Dendritic cell treated with granulocyte-macrophage colony-stimulating factor and Interleukin-4, amounts not matched to agents 40 ng/mL and 50 ng/mL, for 4 days (primary cell): ENCODE measurements at regions not wholly inside any gene's neighbourhood (a gene's known extent, or its start where the extent isn't known, plus 50 kb on each side); places are given as distances from the start of the nearest gene placed in this dataset.

Experiments used
- H3K27ac Mint-ChIP-seq: one replicate; pipeline ENCODE4 v1.8.0; 2022; ENCODE audit warnings: mild to moderate bottlenecking, mixed read lengths
- H3K27me3 Mint-ChIP-seq: one replicate; pipeline ENCODE4 v1.8.0; 2022; ENCODE audit warnings: mild to moderate bottlenecking, mixed read lengths
- H3K36me3 Mint-ChIP-seq: one replicate; pipeline ENCODE4 v1.8.0; 2022; ENCODE audit warnings: low read depth, mixed read lengths
- H3K4me1 Mint-ChIP-seq: one replicate; pipeline ENCODE4 v1.8.0; 2022; ENCODE audit warnings: low read depth, mixed read lengths
- H3K4me3 Mint-ChIP-seq: one replicate; pipeline ENCODE4 v1.8.0; 2022; ENCODE audit warnings: mild to moderate bottlenecking, moderate library complexity, mixed read lengths
- H3K9me3 Mint-ChIP-seq: one replicate; pipeline ENCODE4 v1.8.0; 2022; ENCODE audit warnings: mixed read lengths
- intact Hi-C: fragments of 100-400 bp; cut with micrococcal nuclease; formaldehyde crosslinking; loops from one replicate; pipeline ENCODE4 v1.15.0; 2022

GRCh38 chr14:22477569-22478194, 111.3 kb downstream of the DAD1 start:
- Mint-ChIP-seq H3K36me3 (no peaks in the 10 kb centered on the region), H3K4me1 (no peaks in the 10 kb centered on the region), H3K9me3 (no peaks in the 10 kb centered on the region), H3K27ac (no peak overlapping the region), H3K4me3 (no peak overlapping the region), H3K27me3 (peaks cover 1% of the 10 kb centered on the region)
- intact Hi-C loops: loop anchor here (5.0 kb wide), 1 partner anchor 160 kb away; no protein-coding TSS in a partner anchor

- Mint-ChIP-seq H3K36me3 (no peaks in the 10 kb centered on the region), H3K4me3 (no peak overlapping the region), H3K27me3 (peaks cover 1% of the 10 kb centered on the region), H3K4me1 (peaks cover 1% of the 10 kb centered on the region), H3K9me3 (no peaks in the 10 kb centered on the region), H3K27ac (no peak overlapping the region)
- intact Hi-C loops: loop anchor here (5.0 kb wide), 1 partner anchor 160 kb away; no protein-coding TSS in a partner anchor
These were observed 112.1 kb downstream of the DAD1 start for GRCh38 chr14:22476887-22477286.

- H3K9me3 Mint-ChIP-seq: no peaks in the 10 kb centered on the region
- H3K4me1 Mint-ChIP-seq: peaks cover 6% of the 10 kb centered on the region
- H3K27ac Mint-ChIP-seq: no peak overlapping the region
- peaks cover 1% of the 10 kb centered on the region for H3K27me3 Mint-ChIP-seq
- H3K36me3 Mint-ChIP-seq: no peaks in the 10 kb centered on the region
- intact Hi-C loops: loop anchor here (5.0 kb wide), 1 partner anchor 159 kb away; no protein-coding TSS in a partner anchor
- no peak overlapping the region for H3K4me3 Mint-ChIP-seq
These were observed 112.8 kb downstream of the DAD1 start for GRCh38 chr14:22476005-22476751.

GRCh38 chr14:22475381-22475780, 113.6 kb downstream of the DAD1 start:
- Mint-ChIP-seq H3K4me1 (peaks cover 6% of the 10 kb centered on the region), H3K4me3 (no peak overlapping the region), H3K27ac (no peak overlapping the region), H3K9me3 (no peaks in the 10 kb centered on the region), H3K36me3 (no peaks in the 10 kb centered on the region), H3K27me3 (peaks cover 1% of the 10 kb centered on the region)
- intact Hi-C loops: loop anchor here (5.0 kb wide), 1 partner anchor 158 kb away; no protein-coding TSS in a partner anchor

GRCh38 chr14:22474730-22475351, 114.2 kb downstream of the DAD1 start:
- H3K27ac Mint-ChIP-seq: no peak overlapping the region
- no peaks in the 10 kb centered on the region for H3K9me3 Mint-ChIP-seq
- peaks cover 6% of the 10 kb centered on the region for H3K4me1 Mint-ChIP-seq
- H3K27me3 Mint-ChIP-seq: peaks cover 1% of the 10 kb centered on the region
- no peaks in the 10 kb centered on the region for H3K36me3 Mint-ChIP-seq
- intact Hi-C loops: loop anchor here (5.0 kb wide), 1 partner anchor 158 kb away; no protein-coding TSS in a partner anchor
- no peak overlapping the region for H3K4me3 Mint-ChIP-seq

- H3K9me3 Mint-ChIP-seq: no peaks in the 10 kb centered on the region
- no peak overlapping the region for H3K27ac Mint-ChIP-seq
- H3K4me3 Mint-ChIP-seq: no peak overlapping the region
- intact Hi-C loops: loop anchor here (1.0 kb wide), 2 partner anchors 81 to 86 kb away; no protein-coding TSS in a partner anchor
- peaks cover 14% of the 10 kb centered on the region for H3K4me1 Mint-ChIP-seq
- peaks cover 1% of the 10 kb centered on the region for H3K27me3 Mint-ChIP-seq
- no peaks in the 10 kb centered on the region for H3K36me3 Mint-ChIP-seq
These were observed 115.8 kb downstream of the DAD1 start for GRCh38 chr14:22472935-22473854.

- Mint-ChIP-seq H3K27ac (no peak overlapping the region), H3K36me3 (no peaks in the 10 kb centered on the region), H3K27me3 (peaks cover 1% of the 10 kb centered on the region), H3K4me1 (peaks cover 14% of the 10 kb centered on the region), H3K4me3 (no peak overlapping the region), H3K9me3 (no peaks in the 10 kb centered on the region)
- intact Hi-C loops: no loop called here
These were observed 116.6 kb downstream of the DAD1 start for GRCh38 chr14:22472466-22472865.

- peaks cover 14% of the 10 kb centered on the region for H3K4me1 Mint-ChIP-seq
- H3K9me3 Mint-ChIP-seq: no peaks in the 10 kb centered on the region
- no peaks in the 10 kb centered on the region for H3K36me3 Mint-ChIP-seq
- H3K27ac Mint-ChIP-seq: no peak overlapping the region
- H3K27me3 Mint-ChIP-seq: peaks cover 1% of the 10 kb centered on the region
- intact Hi-C loops: no loop called here
- no peak overlapping the region for H3K4me3 Mint-ChIP-seq
These were observed 117.4 kb downstream of the DAD1 start for GRCh38 chr14:22471545-22472121.

GRCh38 chr14:22469538-22470303, 119.3 kb downstream of the DAD1 start:
- no peaks in the 10 kb centered on the region for H3K36me3 Mint-ChIP-seq
- H3K9me3 Mint-ChIP-seq: no peaks in the 10 kb centered on the region
- intact Hi-C loops: no loop called here
- peaks cover 14% of the 10 kb centered on the region for H3K4me1 Mint-ChIP-seq
- no peak overlapping the region for H3K27ac Mint-ChIP-seq
- H3K4me3 Mint-ChIP-seq: no peak overlapping the region
- H3K27me3 Mint-ChIP-seq: no peaks in the 10 kb centered on the region

GRCh38 chr14:22468830-22469229, 120.2 kb downstream of the DAD1 start:
- Mint-ChIP-seq H3K36me3 (no peaks in the 10 kb centered on the region), H3K27ac (no peak overlapping the region), H3K27me3 (no peaks in the 10 kb centered on the region), H3K9me3 (no peaks in the 10 kb centered on the region), H3K4me1 (peaks cover 14% of the 10 kb centered on the region), H3K4me3 (no peak overlapping the region)
- intact Hi-C loops: no loop called here

GRCh38 chr14:22466491-22466890, 122.5 kb downstream of the DAD1 start:
- H3K27me3 Mint-ChIP-seq: no peaks in the 10 kb centered on the region
- no peaks in the 10 kb centered on the region for H3K9me3 Mint-ChIP-seq
- H3K4me1 Mint-ChIP-seq: peaks cover 9% of the 10 kb centered on the region

GRCh38 chr14:22465201-22465840, 123.7 kb downstream of the DAD1 start:
- H3K9me3 Mint-ChIP-seq: no peaks in the 10 kb centered on the region
- H3K4me1 Mint-ChIP-seq: peaks cover 9% of the 10 kb centered on the region
- H3K4me3 Mint-ChIP-seq: no peak overlapping the region
- no peaks in the 10 kb centered on the region for H3K36me3 Mint-ChIP-seq
- intact Hi-C loops: no loop called here
- no peak overlapping the region for H3K27ac Mint-ChIP-seq
- no peaks in the 10 kb centered on the region for H3K27me3 Mint-ChIP-seq

More at GRCh38 chr14:22466491-22466890, 122.5 kb downstream of the DAD1 start:
- intact Hi-C loops: no loop called here
- Mint-ChIP-seq H3K4me3 (no peak overlapping the region), H3K27ac (no peak overlapping the region), H3K36me3 (no peaks in the 10 kb centered on the region)
